H1 (cell line): ENCODE measurements at regions not wholly inside any gene's neighbourhood (a gene's known extent, or its start where the extent isn't known, plus 50 kb on each side); places are given as distances from the start of the nearest gene placed in this dataset.

ENCODE experiments used
- CEBPB ChIP-seq: IDR thresholded peaks from 2 replicates; pipeline ENCODE4 v1.6.1; 2012; ENCODE audit warnings: low read depth, low read length
- TF ChIP-seq, protein P1 (sequence below), 3 experiments: IDR thresholded peaks; 1 replicate in 2 of 3; 2 replicates in 1 of 3; pipeline versions ENCODE4 v1.5.1 to v1.6.1; 2011; ENCODE audit warnings: low read length in 3 of 3, mild to moderate bottlenecking in 3 of 3, inconsistent platforms in 2 of 3, low read depth in 1 of 3, moderate library complexity in 1 of 3; ENCODE audit not compliant: insufficient read depth in 1 of 3; ENCODE audit errors: control extremely low read depth in 1 of 3

- no peak for TF ChIP-seq CEBPB
- TF ChIP-seq, protein P1, sequence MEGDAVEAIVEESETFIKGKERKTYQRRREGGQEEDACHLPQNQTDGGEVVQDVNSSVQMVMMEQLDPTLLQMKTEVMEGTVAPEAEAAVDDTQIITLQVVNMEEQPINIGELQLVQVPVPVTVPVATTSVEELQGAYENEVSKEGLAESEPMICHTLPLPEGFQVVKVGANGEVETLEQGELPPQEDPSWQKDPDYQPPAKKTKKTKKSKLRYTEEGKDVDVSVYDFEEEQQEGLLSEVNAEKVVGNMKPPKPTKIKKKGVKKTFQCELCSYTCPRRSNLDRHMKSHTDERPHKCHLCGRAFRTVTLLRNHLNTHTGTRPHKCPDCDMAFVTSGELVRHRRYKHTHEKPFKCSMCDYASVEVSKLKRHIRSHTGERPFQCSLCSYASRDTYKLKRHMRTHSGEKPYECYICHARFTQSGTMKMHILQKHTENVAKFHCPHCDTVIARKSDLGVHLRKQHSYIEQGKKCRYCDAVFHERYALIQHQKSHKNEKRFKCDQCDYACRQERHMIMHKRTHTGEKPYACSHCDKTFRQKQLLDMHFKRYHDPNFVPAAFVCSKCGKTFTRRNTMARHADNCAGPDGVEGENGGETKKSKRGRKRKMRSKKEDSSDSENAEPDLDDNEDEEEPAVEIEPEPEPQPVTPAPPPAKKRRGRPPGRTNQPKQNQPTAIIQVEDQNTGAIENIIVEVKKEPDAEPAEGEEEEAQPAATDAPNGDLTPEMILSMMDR (IDR thresholded peaks at IDR 0.05; ENCODE audit: control extremely low read depth in 1 of 3, insufficient read depth in 1 of 3, low read depth in 1 of 3, low read length in 3 of 3) = no peak
Measured at GRCh38 chr4:116082808-116083366, 969.5 kb upstream of the NDST4 start.
